ENCODE measurements at regions not wholly inside any gene's neighbourhood (a gene's known extent, or its start where the extent isn't known, plus 50 kb on each side); places are given as distances from the start of the nearest gene placed in this dataset.

DNA sequence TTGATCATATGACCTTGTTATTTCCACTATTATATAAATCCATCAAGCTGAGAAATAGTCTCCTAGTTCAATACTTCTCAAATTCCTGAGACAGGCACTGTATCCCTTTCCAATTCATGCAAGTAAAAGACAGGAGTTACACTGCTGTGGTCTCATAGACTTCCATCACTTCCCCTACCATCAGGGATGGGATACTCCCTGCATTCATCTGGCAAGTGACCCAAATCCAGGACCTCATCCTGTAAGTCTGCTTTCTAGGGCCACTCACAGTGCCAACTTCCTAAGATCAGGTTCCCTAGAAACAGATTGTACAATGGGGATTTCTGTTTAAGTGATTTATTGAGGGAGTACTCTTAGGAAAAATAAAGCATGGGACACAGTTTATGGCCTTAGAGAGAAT, 424.0 kb upstream of the CDH7 start:
- Histone ChIP-seq H3K4me2 (ENCODE audit: low read length) (no peak overlapping the region), H3K27ac (ENCODE audit: low read depth, low read length) (no peak overlapping the region), H3K9me2 (replicated peaks; ENCODE audit: control insufficient read depth, low read length) (no peaks in the 10 kb centered on the region), H3K4me3 (ENCODE audit: low read length) (no peak overlapping the region), H3K79me2 (ENCODE audit: control insufficient read depth, low read length) (no peaks in the 10 kb centered on the region), H3K9me3 (ENCODE audit: control insufficient read depth, insufficient read depth, low read length) (no peaks in the 10 kb centered on the region), H3F3A (ENCODE audit: control insufficient read depth, insufficient read depth) (no peaks in the 10 kb centered on the region), H4K20me1 (ENCODE audit: control insufficient read depth, insufficient read depth, low read depth, low read length) (no peaks in the 10 kb centered on the region), H3K27me3 (ENCODE audit: control insufficient read depth, low read length) (no peaks in the 10 kb centered on the region), H3K4me1 (ENCODE audit: control insufficient read depth, low read length) (no peaks in the 10 kb centered on the region), H3K36me3 (ENCODE audit: control insufficient read depth, low read length) (no peaks in the 10 kb centered on the region)
- TF ChIP-seq, protein P1, sequence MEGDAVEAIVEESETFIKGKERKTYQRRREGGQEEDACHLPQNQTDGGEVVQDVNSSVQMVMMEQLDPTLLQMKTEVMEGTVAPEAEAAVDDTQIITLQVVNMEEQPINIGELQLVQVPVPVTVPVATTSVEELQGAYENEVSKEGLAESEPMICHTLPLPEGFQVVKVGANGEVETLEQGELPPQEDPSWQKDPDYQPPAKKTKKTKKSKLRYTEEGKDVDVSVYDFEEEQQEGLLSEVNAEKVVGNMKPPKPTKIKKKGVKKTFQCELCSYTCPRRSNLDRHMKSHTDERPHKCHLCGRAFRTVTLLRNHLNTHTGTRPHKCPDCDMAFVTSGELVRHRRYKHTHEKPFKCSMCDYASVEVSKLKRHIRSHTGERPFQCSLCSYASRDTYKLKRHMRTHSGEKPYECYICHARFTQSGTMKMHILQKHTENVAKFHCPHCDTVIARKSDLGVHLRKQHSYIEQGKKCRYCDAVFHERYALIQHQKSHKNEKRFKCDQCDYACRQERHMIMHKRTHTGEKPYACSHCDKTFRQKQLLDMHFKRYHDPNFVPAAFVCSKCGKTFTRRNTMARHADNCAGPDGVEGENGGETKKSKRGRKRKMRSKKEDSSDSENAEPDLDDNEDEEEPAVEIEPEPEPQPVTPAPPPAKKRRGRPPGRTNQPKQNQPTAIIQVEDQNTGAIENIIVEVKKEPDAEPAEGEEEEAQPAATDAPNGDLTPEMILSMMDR (IDR thresholded peaks at IDR 0.05; ENCODE audit: low read depth, low read length, poor library complexity, severe bottlenecking): no peak
- TF ChIP-seq EZH2phosphoT487 (IDR thresholded peaks at IDR 0.05; ENCODE audit: borderline replicate concordance, low read length): no peak

DNA sequence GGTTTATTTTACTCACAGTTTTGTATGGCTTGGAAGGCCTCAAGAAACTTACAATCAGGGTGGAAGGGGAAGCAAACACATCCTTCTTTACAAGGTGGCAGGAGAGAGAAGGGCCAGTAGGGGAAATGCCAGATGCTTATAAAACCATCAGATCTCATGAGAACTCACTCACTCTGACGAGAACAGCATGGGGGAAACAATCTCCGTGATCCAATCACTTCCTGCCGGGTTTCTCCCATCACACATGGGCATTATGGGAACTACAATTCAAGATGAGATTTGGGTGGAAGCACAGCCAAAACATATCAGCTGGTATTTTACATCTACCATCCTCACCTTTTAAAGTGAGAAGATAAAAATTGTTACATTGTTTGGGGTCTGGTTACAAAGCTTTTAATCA, 427.9 kb upstream of the CDH7 start:
- no peaks in the 10 kb centered on the region for H3F3A ChIP-seq (ENCODE audit: control insufficient read depth, insufficient read depth)
- H3K4me3 ChIP-seq (ENCODE audit: low read length): no peak overlapping the region
- no peaks in the 10 kb centered on the region for H3K36me3 ChIP-seq (ENCODE audit: control insufficient read depth, low read length)
- no peaks in the 10 kb centered on the region for H3K4me1 ChIP-seq (ENCODE audit: control insufficient read depth, low read length)
- no peaks in the 10 kb centered on the region for H3K27me3 ChIP-seq (ENCODE audit: control insufficient read depth, low read length)
- H3K4me2 ChIP-seq (ENCODE audit: low read length): no peak overlapping the region
- no peaks in the 10 kb centered on the region for H4K20me1 ChIP-seq (ENCODE audit: control insufficient read depth, insufficient read depth, low read depth, low read length)
- no peaks in the 10 kb centered on the region for H3K79me2 ChIP-seq (ENCODE audit: control insufficient read depth, low read length)
- no peak for TF ChIP-seq EZH2phosphoT487 (IDR thresholded peaks at IDR 0.05; ENCODE audit: borderline replicate concordance, low read length)
- TF ChIP-seq, protein P1 (IDR thresholded peaks at IDR 0.05; ENCODE audit: low read depth, low read length, poor library complexity, severe bottlenecking): no peak
- H3K9me3 ChIP-seq (ENCODE audit: control insufficient read depth, insufficient read depth, low read length): no peaks in the 10 kb centered on the region
- H3K27ac ChIP-seq (ENCODE audit: low read depth, low read length): no peak overlapping the region
- H3K9me2 ChIP-seq (replicated peaks; ENCODE audit: control insufficient read depth, low read length): no peaks in the 10 kb centered on the region

DNA sequence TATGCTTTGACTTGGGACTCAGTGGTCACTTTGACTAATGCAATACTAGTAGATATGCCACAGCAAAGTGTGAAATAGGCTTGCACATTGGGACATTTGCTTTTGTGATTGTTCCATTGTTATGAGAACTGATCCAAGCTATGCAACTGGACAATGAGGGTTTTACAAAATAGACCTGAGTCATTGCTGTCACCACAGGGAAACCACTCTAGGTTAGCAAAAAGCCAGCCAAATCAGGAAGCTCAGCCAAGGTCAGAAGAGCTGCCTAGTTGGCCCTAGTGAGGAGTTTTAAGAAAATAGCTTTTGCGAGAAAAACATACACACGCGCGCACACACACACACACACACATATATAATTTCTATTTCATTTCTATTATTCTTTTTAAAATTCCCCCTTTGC, 452.4 kb upstream of the CDH7 start:
- TF ChIP-seq, protein P1 (IDR thresholded peaks at IDR 0.05; ENCODE audit: low read depth, low read length, poor library complexity, severe bottlenecking): no peak
- TF ChIP-seq EZH2phosphoT487 (IDR thresholded peaks at IDR 0.05; ENCODE audit: borderline replicate concordance, low read length): no peak
- Histone ChIP-seq H4K20me1 (ENCODE audit: control insufficient read depth, insufficient read depth, low read depth, low read length) (no peaks in the 10 kb centered on the region), H3K79me2 (ENCODE audit: control insufficient read depth, low read length) (no peaks in the 10 kb centered on the region), H3K27ac (ENCODE audit: low read depth, low read length) (no peak overlapping the region), H3K36me3 (ENCODE audit: control insufficient read depth, low read length) (no peaks in the 10 kb centered on the region), H3K27me3 (ENCODE audit: control insufficient read depth, low read length) (no peaks in the 10 kb centered on the region), H3K4me3 (ENCODE audit: low read length) (no peak overlapping the region), H3K9me2 (replicated peaks; ENCODE audit: control insufficient read depth, low read length) (no peaks in the 10 kb centered on the region), H3K4me1 (ENCODE audit: control insufficient read depth, low read length) (no peaks in the 10 kb centered on the region), H3K4me2 (ENCODE audit: low read length) (no peak overlapping the region), H3F3A (ENCODE audit: control insufficient read depth, insufficient read depth) (no peaks in the 10 kb centered on the region), H3K9me3 (ENCODE audit: control insufficient read depth, insufficient read depth, low read length) (no peaks in the 10 kb centered on the region)

DNA sequence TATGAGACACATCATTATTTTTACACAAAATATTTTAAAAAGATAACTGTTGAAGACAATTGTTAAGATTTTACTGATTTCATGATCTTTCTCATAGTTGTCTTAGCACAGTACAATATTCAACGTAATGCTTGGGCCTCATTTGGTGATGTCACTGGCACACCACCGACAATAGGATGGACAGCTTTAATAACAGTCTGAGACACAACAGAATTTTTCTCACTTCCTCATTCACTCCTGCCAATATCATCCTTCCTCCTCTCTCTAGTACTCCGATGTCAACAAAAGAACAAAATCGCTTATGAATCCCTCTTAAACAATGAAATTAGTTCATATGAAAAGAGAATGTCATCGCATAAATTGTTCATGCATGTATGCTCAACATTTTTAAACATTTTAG, 461.9 kb upstream of the CDH7 start:
- Histone ChIP-seq H4K20me1 (ENCODE audit: control insufficient read depth, insufficient read depth, low read depth, low read length) (no peaks in the 10 kb centered on the region), H3K9me3 (ENCODE audit: control insufficient read depth, insufficient read depth, low read length) (no peaks in the 10 kb centered on the region), H3K4me2 (ENCODE audit: low read length) (no peak overlapping the region), H3K36me3 (ENCODE audit: control insufficient read depth, low read length) (no peaks in the 10 kb centered on the region), H3K27ac (ENCODE audit: low read depth, low read length) (no peak overlapping the region), H3K4me3 (ENCODE audit: low read length) (no peak overlapping the region), H3K4me1 (ENCODE audit: control insufficient read depth, low read length) (no peaks in the 10 kb centered on the region), H3K27me3 (ENCODE audit: control insufficient read depth, low read length) (no peaks in the 10 kb centered on the region), H3K9me2 (replicated peaks; ENCODE audit: control insufficient read depth, low read length) (no peaks in the 10 kb centered on the region), H3F3A (ENCODE audit: control insufficient read depth, insufficient read depth) (no peaks in the 10 kb centered on the region), H3K79me2 (ENCODE audit: control insufficient read depth, low read length) (no peaks in the 10 kb centered on the region)
- no peak for TF ChIP-seq EZH2phosphoT487 (IDR thresholded peaks at IDR 0.05; ENCODE audit: borderline replicate concordance, low read length)
- TF ChIP-seq, protein P1 (IDR thresholded peaks at IDR 0.05; ENCODE audit: low read depth, low read length, poor library complexity, severe bottlenecking): no peak
